ENCODE measurements at regions not wholly inside any gene's neighbourhood (a gene's known extent, or its start where the extent isn't known, plus 50 kb on each side); places are given as distances from the start of the nearest gene placed in this dataset.
"Not testable (repeated sequence)": the region's sequence is repeated elsewhere in the genome, so short reads cannot be mapped to it uniquely, and the experiment has no call there.

GRCh38 chr6:27532820-27533538, 60.1 kb upstream of the ZNF184 start:
- no peak for DNase-seq

- no peak for DNase-seq
Measured at GRCh38 chr6:27531772-27532459, 59.0 kb upstream of the ZNF184 start.

GRCh38 chr6:27529796-27530195, 56.9 kb upstream of the ZNF184 start:
- not testable (repeated sequence) for DNase-seq

GRCh38 chr6:27528714-27529113, 55.8 kb upstream of the ZNF184 start:
- no peak for DNase-seq

Data from activated CD8-positive, alpha-beta memory T cell treated with anti-CD3 and anti-CD28 coated beads, Interleukin-2, amount 50 U/mL, for 4 hours (primary cell).